ENCODE measurements at regions not wholly inside any gene's neighbourhood (a gene's known extent, or its start where the extent isn't known, plus 50 kb on each side); places are given as distances from the start of the nearest gene placed in this dataset.

GRCh38 chr12:87441511-87441910, 587.7 kb downstream of the C12orf50 start:
- H3K27ac Mint-ChIP-seq (ENCODE audit: unreplicated experiment), result no peak overlapping the region
- Histone ChIP-seq H3K9ac (ENCODE audit: low read length) (no peak overlapping the region), H3K79me2 (ENCODE audit: insufficient read depth, low read length) (no peaks in the 10 kb centered on the region), H3K4me2 (ENCODE audit: low read length) (no peak overlapping the region), H2AFZ (ENCODE audit: low read depth, low read length) (no peak overlapping the region), H3K4me1 (ENCODE audit: insufficient read depth, low read length) (peaks cover 7% of the 10 kb centered on the region), H4K20me1 (ENCODE audit: insufficient read depth, low read length) (no peaks in the 10 kb centered on the region), H3K27ac (ENCODE audit: low read depth, low read length) (no peak overlapping the region), H3K4me3 (ENCODE audit: insufficient read depth, low read depth, low read length) (no peak overlapping the region), H3K36me3 (ENCODE audit: insufficient read depth, low read length) (no peaks in the 10 kb centered on the region), H3K9me3 (ENCODE audit: insufficient read depth, low read depth, low read length) (no peaks in the 10 kb centered on the region), H3K27me3 (ENCODE audit: insufficient read depth, low read length) (no peaks in the 10 kb centered on the region)
- DNase-seq (ENCODE audit: low read depth), result no peak
- no peak for TF ChIP-seq EZH2 (IDR thresholded peaks at IDR 0.05; ENCODE audit: insufficient read depth, low read length)
- TF ChIP-seq, protein P1, sequence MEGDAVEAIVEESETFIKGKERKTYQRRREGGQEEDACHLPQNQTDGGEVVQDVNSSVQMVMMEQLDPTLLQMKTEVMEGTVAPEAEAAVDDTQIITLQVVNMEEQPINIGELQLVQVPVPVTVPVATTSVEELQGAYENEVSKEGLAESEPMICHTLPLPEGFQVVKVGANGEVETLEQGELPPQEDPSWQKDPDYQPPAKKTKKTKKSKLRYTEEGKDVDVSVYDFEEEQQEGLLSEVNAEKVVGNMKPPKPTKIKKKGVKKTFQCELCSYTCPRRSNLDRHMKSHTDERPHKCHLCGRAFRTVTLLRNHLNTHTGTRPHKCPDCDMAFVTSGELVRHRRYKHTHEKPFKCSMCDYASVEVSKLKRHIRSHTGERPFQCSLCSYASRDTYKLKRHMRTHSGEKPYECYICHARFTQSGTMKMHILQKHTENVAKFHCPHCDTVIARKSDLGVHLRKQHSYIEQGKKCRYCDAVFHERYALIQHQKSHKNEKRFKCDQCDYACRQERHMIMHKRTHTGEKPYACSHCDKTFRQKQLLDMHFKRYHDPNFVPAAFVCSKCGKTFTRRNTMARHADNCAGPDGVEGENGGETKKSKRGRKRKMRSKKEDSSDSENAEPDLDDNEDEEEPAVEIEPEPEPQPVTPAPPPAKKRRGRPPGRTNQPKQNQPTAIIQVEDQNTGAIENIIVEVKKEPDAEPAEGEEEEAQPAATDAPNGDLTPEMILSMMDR (IDR thresholded peaks at IDR 0.05; ENCODE audit: insufficient read depth, low read depth, low read length), result no peak
- FAIRE-seq, result no peak
- no peaks in the 10 kb centered on the region for H3K36me3 Mint-ChIP-seq (ENCODE audit: low read depth, unreplicated experiment)
- peaks cover 20% of the 10 kb centered on the region for H3K4me1 Mint-ChIP-seq (ENCODE audit: low read depth, unreplicated experiment)
- no peak overlapping the region for H3K4me3 Mint-ChIP-seq (ENCODE audit: unreplicated experiment)
- H3K27me3 Mint-ChIP-seq (ENCODE audit: low read depth, unreplicated experiment), result no peaks in the 10 kb centered on the region
- H3K9me3 Mint-ChIP-seq (ENCODE audit: unreplicated experiment), result no peaks in the 10 kb centered on the region

DNA sequence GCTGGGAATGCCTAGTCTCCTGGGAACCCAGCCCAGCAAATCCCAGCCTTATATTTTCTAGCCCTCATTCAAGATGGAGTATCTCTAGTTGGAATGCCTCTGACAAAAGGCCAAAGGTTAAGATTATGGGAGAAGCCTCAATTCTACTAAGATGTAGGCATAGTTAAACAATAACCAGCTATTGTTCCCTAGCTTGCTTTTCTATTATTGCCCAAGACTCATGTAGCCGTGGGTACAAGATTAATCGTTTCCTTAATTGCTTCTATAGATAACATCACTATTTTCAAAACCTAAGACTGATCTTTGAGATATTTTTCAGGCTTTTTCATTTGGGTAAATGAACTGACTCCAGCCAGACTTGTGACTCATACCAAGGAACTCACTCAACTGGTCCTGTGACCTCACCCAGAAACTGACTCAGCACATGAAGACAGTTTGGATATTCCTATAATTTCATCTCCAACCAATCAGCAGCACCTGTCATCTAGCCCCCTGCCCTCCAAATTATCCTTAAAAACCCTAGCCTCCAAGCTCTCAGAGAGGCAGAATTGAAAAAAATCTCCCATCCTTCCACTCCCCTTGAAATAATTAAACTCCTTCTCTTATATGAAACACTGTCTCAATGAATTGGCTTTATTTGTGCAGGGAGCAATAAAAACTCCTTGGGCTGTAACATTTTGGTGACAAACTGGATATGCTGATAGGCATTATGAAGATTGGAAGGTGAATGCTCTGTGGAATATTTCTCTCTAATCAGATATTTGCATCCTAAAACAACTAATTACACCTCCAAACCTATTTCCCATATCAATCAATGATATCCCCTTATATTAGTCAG, 589.0 kb downstream of the C12orf50 start:
- H3K36me3 ChIP-seq (ENCODE audit: insufficient read depth, low read length), result no peaks in the 10 kb centered on the region
- peak overlapping the region; percentile 17 for H3K4me2 ChIP-seq (ENCODE audit: low read length)
- no peaks in the 10 kb centered on the region for H3K27me3 ChIP-seq (ENCODE audit: insufficient read depth, low read length)
- H3K4me3 Mint-ChIP-seq (ENCODE audit: unreplicated experiment), result no peak overlapping the region
- H3K9me3 ChIP-seq (ENCODE audit: insufficient read depth, low read depth, low read length), result no peaks in the 10 kb centered on the region
- FAIRE-seq (peak; percentile 84), DNase-seq (ENCODE audit: low read depth) (peak; percentile 97)
- no peak overlapping the region for H3K4me3 ChIP-seq (ENCODE audit: insufficient read depth, low read depth, low read length)
- H3K27ac Mint-ChIP-seq (ENCODE audit: unreplicated experiment), result peak overlapping the region; percentile 95
- no peaks in the 10 kb centered on the region for H3K27me3 Mint-ChIP-seq (ENCODE audit: low read depth, unreplicated experiment)
- no peaks in the 10 kb centered on the region for H3K9me3 Mint-ChIP-seq (ENCODE audit: unreplicated experiment)
- H3K79me2 ChIP-seq (ENCODE audit: insufficient read depth, low read length), result no peaks in the 10 kb centered on the region
- no peak overlapping the region for H3K9ac ChIP-seq (ENCODE audit: low read length)
- no peak overlapping the region for H2AFZ ChIP-seq (ENCODE audit: low read depth, low read length)
- peaks cover 20% of the 10 kb centered on the region for H3K4me1 Mint-ChIP-seq (ENCODE audit: low read depth, unreplicated experiment)
- H4K20me1 ChIP-seq (ENCODE audit: insufficient read depth, low read length), result no peaks in the 10 kb centered on the region
- H3K27ac ChIP-seq (ENCODE audit: low read depth, low read length), result peak overlapping the region; percentile 72
- TF ChIP-seq, protein P1 (IDR thresholded peaks at IDR 0.05; ENCODE audit: insufficient read depth, low read depth, low read length), result no peak
- TF ChIP-seq EZH2 (IDR thresholded peaks at IDR 0.05; ENCODE audit: insufficient read depth, low read length), result no peak
- H3K4me1 ChIP-seq (ENCODE audit: insufficient read depth, low read length), result peaks cover 7% of the 10 kb centered on the region
- no peaks in the 10 kb centered on the region for H3K36me3 Mint-ChIP-seq (ENCODE audit: low read depth, unreplicated experiment)

DNA sequence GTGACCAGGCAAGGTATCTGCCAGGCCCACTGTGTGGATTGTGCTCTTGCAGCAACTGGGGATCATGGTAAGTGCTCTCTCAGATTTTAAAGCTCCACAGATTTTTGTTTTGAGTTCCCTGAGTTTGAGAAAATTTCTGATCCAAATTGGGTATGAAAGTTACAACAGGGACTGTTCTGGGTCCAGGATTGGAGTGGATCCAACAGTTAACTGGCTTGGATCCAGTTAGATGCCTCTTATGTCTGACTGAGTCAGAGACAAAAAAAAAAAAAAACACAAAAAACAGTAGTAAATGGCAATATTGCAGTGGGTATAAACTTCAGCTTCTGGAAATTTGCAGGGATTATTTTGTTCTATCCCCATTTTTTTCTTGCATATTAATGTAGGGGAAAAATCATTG, 598.8 kb downstream of the C12orf50 start:
- Mint-ChIP-seq H3K27ac (ENCODE audit: unreplicated experiment) (no peak overlapping the region), H3K4me3 (ENCODE audit: unreplicated experiment) (no peak overlapping the region), H3K36me3 (ENCODE audit: low read depth, unreplicated experiment) (no peaks in the 10 kb centered on the region), H3K4me1 (ENCODE audit: low read depth, unreplicated experiment) (peaks cover 15% of the 10 kb centered on the region), H3K27me3 (ENCODE audit: low read depth, unreplicated experiment) (no peaks in the 10 kb centered on the region), H3K9me3 (ENCODE audit: unreplicated experiment) (peaks cover 9% of the 10 kb centered on the region)
- H3K27ac ChIP-seq (ENCODE audit: low read depth, low read length), result no peak overlapping the region
- DNase-seq (ENCODE audit: low read depth) (no peak), FAIRE-seq (no peak)
- H3K4me1 ChIP-seq (ENCODE audit: insufficient read depth, low read length), result no peaks in the 10 kb centered on the region
- no peak overlapping the region for H2AFZ ChIP-seq (ENCODE audit: low read depth, low read length)
- H3K9me3 ChIP-seq (ENCODE audit: insufficient read depth, low read depth, low read length), result peaks cover 5% of the 10 kb centered on the region
- H3K36me3 ChIP-seq (ENCODE audit: insufficient read depth, low read length), result no peaks in the 10 kb centered on the region
- H3K9ac ChIP-seq (ENCODE audit: low read length), result no peak overlapping the region
- no peak overlapping the region for H3K4me2 ChIP-seq (ENCODE audit: low read length)
- H4K20me1 ChIP-seq (ENCODE audit: insufficient read depth, low read length), result no peaks in the 10 kb centered on the region
- H3K79me2 ChIP-seq (ENCODE audit: insufficient read depth, low read length), result no peaks in the 10 kb centered on the region
- TF ChIP-seq, protein P1 (IDR thresholded peaks at IDR 0.05; ENCODE audit: insufficient read depth, low read depth, low read length), result no peak
- TF ChIP-seq EZH2 (IDR thresholded peaks at IDR 0.05; ENCODE audit: insufficient read depth, low read length), result no peak
- no peak overlapping the region for H3K4me3 ChIP-seq (ENCODE audit: insufficient read depth, low read depth, low read length)
- H3K27me3 ChIP-seq (ENCODE audit: insufficient read depth, low read length), result no peaks in the 10 kb centered on the region

All from astrocyte (in vitro differentiated cells and primary cell).